ENCODE measurements at regions not wholly inside any gene's neighbourhood (a gene's known extent, or its start where the extent isn't known, plus 50 kb on each side); places are given as distances from the start of the nearest gene placed in this dataset.

- intact Hi-C loops (cut with micrococcal nuclease) (no loop called here), in situ Hi-C loops (cut with MboI; ENCODE audit: low sequenced_read_pairs) (no loop called here), dilution Hi-C loops (cut with HindIII; ENCODE audit: low sequenced_read_pairs, unreplicated experiment) (no loop called here)
- Histone ChIP-seq H3K79me1 (ENCODE audit: low read depth in 1 of 2, low read length in 2 of 2) (no peaks in the 10 kb centered on the region), H4K91ac (ENCODE audit: insufficient read depth, low read depth, low read length) (no peak overlapping the region), H2BK20ac (ENCODE audit: low read depth, low read length) (no peak overlapping the region), H4K8ac (ENCODE audit: low read depth in 2 of 2, low read length in 2 of 2) (no peak overlapping the region), H3K9me3 (ENCODE audit: control insufficient read depth, insufficient read depth, low read length) (no peaks in the 10 kb centered on the region), H3K36me3 (ENCODE audit: control insufficient read depth, insufficient read depth, low read length) (no peaks in the 10 kb centered on the region), H4K5ac (ENCODE audit: low read depth, low read length) (no peak overlapping the region), H3K56ac (ENCODE audit: extremely low read depth, insufficient read depth, low read length) (no peak overlapping the region), H3K18ac (ENCODE audit: low read depth, low read length) (no peak overlapping the region), H2AK5ac (ENCODE audit: low read depth, low read length) (no peak overlapping the region), H3K23ac (ENCODE audit: low read depth, low read length) (no peak overlapping the region), H2BK15ac (ENCODE audit: low read depth, low read length) (no peak overlapping the region), H3K27ac (ENCODE audit: insufficient read depth, low read length) (no peak overlapping the region), H3K4ac (ENCODE audit: low read depth, low read length) (no peak overlapping the region), H3K27me3 (ENCODE audit: control insufficient read depth, insufficient read depth, low read length) (no peaks in the 10 kb centered on the region), H3K9ac (ENCODE audit: low read depth, low read length) (no peak overlapping the region), H3K4me2 (ENCODE audit: low read depth, low read length) (no peak overlapping the region), H3K14ac (replicated peaks; ENCODE audit: low read depth, low read length) (no peak overlapping the region), H3K4me3 (ENCODE audit: insufficient read depth, low read depth, low read length) (no peak overlapping the region), H3K4me1 (ENCODE audit: control insufficient read depth, insufficient read depth, low read length) (no peaks in the 10 kb centered on the region), H3K9me1 (ENCODE audit: insufficient read depth, low read length) (no peaks in the 10 kb centered on the region), H2AFZ (replicated peaks; ENCODE audit: low read length, poor library complexity) (no peak overlapping the region), H2AK9ac (replicated peaks; ENCODE audit: low read depth, low read length, poor library complexity) (no peak overlapping the region), H2BK120ac (ENCODE audit: low read depth, low read length) (no peak overlapping the region), H2BK5ac (ENCODE audit: low read depth, low read length, poor library complexity, severe bottlenecking) (no peak overlapping the region), H4K20me1 (ENCODE audit: insufficient read depth, low read length) (no peaks in the 10 kb centered on the region)
- CTCF ChIA-PET, result no interaction called here
- no peak for DNase-seq
- WGBS, 2 experiments (ENCODE audit: extremely low coverage in 2 of 2, insufficient read length in 1 of 2), result no CpG with 5 or more reads among the region's 1 CpG
- no TSS peak for BruUV-seq (replicated peaks)
- TF ChIP-seq CTCF (conservative IDR thresholded peaks at IDR 0.05; ENCODE audit: low read depth, low read length) (no peak), POLR2A (IDR thresholded peaks at IDR 0.05; ENCODE audit: low read depth, low read length) (no peak), CEBPB (IDR thresholded peaks at IDR 0.05; ENCODE audit: low read depth, low read length) (no peak), MAFK (IDR thresholded peaks at IDR 0.05; ENCODE audit: low read depth, low read length) (no peak), RCOR1 (IDR thresholded peaks at IDR 0.05; ENCODE audit: insufficient replicate concordance, low read length) (no peak), SMC3 (IDR thresholded peaks at IDR 0.05; ENCODE audit: low read depth, low read length) (no peak), BHLHE40 (IDR thresholded peaks at IDR 0.05; ENCODE audit: low read depth, low read length) (no peak), RFX5 (IDR thresholded peaks at IDR 0.05; ENCODE audit: low read depth, low read length) (no peak), CHD1 (IDR thresholded peaks at IDR 0.05; ENCODE audit: low read depth, low read length) (no peak), MAZ (IDR thresholded peaks at IDR 0.05; ENCODE audit: borderline replicate concordance, low read depth, low read length) (no peak), USF2 (IDR thresholded peaks at IDR 0.05; ENCODE audit: low read depth, low read length) (no peak)
- ATAC-seq (ENCODE audit: low read depth), result no peak
- POLR2A ChIA-PET (ENCODE audit: unreplicated experiment), result no interaction called here
Measured at GRCh38 chr13:34879851-34880250, 62.2 kb upstream of the NBEA start.

All from IMR-90 (cell line).